ENCODE measurements at regions not wholly inside any gene's neighbourhood (a gene's known extent, or its start where the extent isn't known, plus 50 kb on each side); places are given as distances from the start of the nearest gene placed in this dataset.

- Histone ChIP-seq H3K4me3 (ENCODE audit: low read depth, low read length) (no peak overlapping the region), H3K9me3 (ENCODE audit: control insufficient read depth, insufficient read depth, low read length) (no peaks in the 10 kb centered on the region), H3K4me1 (ENCODE audit: control insufficient read depth, insufficient read depth, low read length) (no peaks in the 10 kb centered on the region), H3K27me3 (ENCODE audit: control insufficient read depth, insufficient read depth, low read length) (no peaks in the 10 kb centered on the region), H3K27ac (ENCODE audit: low read depth, low read length) (no peak overlapping the region), H3K36me3 (ENCODE audit: control insufficient read depth, insufficient read depth, low read length) (no peaks in the 10 kb centered on the region), H3K9ac (ENCODE audit: low read depth, low read length) (no peak overlapping the region)
Measured at GRCh38 chr1:169012416-169012815, 94.1 kb upstream of the ATP1B1 start.

GRCh38 chr1:169013821-169014220 lies 92.7 kb upstream of the ATP1B1 start:
- no peak overlapping the region for H3K4me3 ChIP-seq (ENCODE audit: low read depth, low read length)
- no peak overlapping the region for H3K9ac ChIP-seq (ENCODE audit: low read depth, low read length)
- no peaks in the 10 kb centered on the region for H3K9me3 ChIP-seq (ENCODE audit: control insufficient read depth, insufficient read depth, low read length)
- H3K27ac ChIP-seq (ENCODE audit: low read depth, low read length): no peak overlapping the region
- no peaks in the 10 kb centered on the region for H3K27me3 ChIP-seq (ENCODE audit: control insufficient read depth, insufficient read depth, low read length)
- H3K4me1 ChIP-seq (ENCODE audit: control insufficient read depth, insufficient read depth, low read length): no peaks in the 10 kb centered on the region
- no peaks in the 10 kb centered on the region for H3K36me3 ChIP-seq (ENCODE audit: control insufficient read depth, insufficient read depth, low read length)

- Histone ChIP-seq H3K36me3 (ENCODE audit: control insufficient read depth, insufficient read depth, low read length) (no peaks in the 10 kb centered on the region), H3K27ac (ENCODE audit: low read depth, low read length) (no peak overlapping the region), H3K9ac (ENCODE audit: low read depth, low read length) (no peak overlapping the region), H3K9me3 (ENCODE audit: control insufficient read depth, insufficient read depth, low read length) (no peaks in the 10 kb centered on the region), H3K4me1 (ENCODE audit: control insufficient read depth, insufficient read depth, low read length) (no peaks in the 10 kb centered on the region), H3K27me3 (ENCODE audit: control insufficient read depth, insufficient read depth, low read length) (no peaks in the 10 kb centered on the region), H3K4me3 (ENCODE audit: low read depth, low read length) (no peak overlapping the region)
Measured at GRCh38 chr1:169015464-169015863, 91.0 kb upstream of the ATP1B1 start.

- H3K27me3 ChIP-seq (ENCODE audit: control insufficient read depth, insufficient read depth, low read length): no peaks in the 10 kb centered on the region
- no peaks in the 10 kb centered on the region for H3K9me3 ChIP-seq (ENCODE audit: control insufficient read depth, insufficient read depth, low read length)
- H3K27ac ChIP-seq (ENCODE audit: low read depth, low read length): no peak overlapping the region
- no peaks in the 10 kb centered on the region for H3K36me3 ChIP-seq (ENCODE audit: control insufficient read depth, insufficient read depth, low read length)
- no peaks in the 10 kb centered on the region for H3K4me1 ChIP-seq (ENCODE audit: control insufficient read depth, insufficient read depth, low read length)
- no peak overlapping the region for H3K9ac ChIP-seq (ENCODE audit: low read depth, low read length)
- H3K4me3 ChIP-seq (ENCODE audit: low read depth, low read length): no peak overlapping the region
Measured at GRCh38 chr1:169018751-169019150, 87.7 kb upstream of the ATP1B1 start.

- Histone ChIP-seq H3K9me3 (ENCODE audit: control insufficient read depth, insufficient read depth, low read length) (no peaks in the 10 kb centered on the region), H3K27ac (ENCODE audit: low read depth, low read length) (no peak overlapping the region), H3K4me1 (ENCODE audit: control insufficient read depth, insufficient read depth, low read length) (no peaks in the 10 kb centered on the region), H3K27me3 (ENCODE audit: control insufficient read depth, insufficient read depth, low read length) (no peaks in the 10 kb centered on the region), H3K36me3 (ENCODE audit: control insufficient read depth, insufficient read depth, low read length) (no peaks in the 10 kb centered on the region), H3K4me3 (ENCODE audit: low read depth, low read length) (no peak overlapping the region), H3K9ac (ENCODE audit: low read depth, low read length) (no peak overlapping the region)
Measured at GRCh38 chr1:169019419-169020058, 87.0 kb upstream of the ATP1B1 start.

- Histone ChIP-seq H3K9ac (ENCODE audit: low read depth, low read length) (no peak overlapping the region), H3K36me3 (ENCODE audit: control insufficient read depth, insufficient read depth, low read length) (no peaks in the 10 kb centered on the region), H3K27me3 (ENCODE audit: control insufficient read depth, insufficient read depth, low read length) (no peaks in the 10 kb centered on the region), H3K27ac (ENCODE audit: low read depth, low read length) (no peak overlapping the region), H3K9me3 (ENCODE audit: control insufficient read depth, insufficient read depth, low read length) (no peaks in the 10 kb centered on the region), H3K4me1 (ENCODE audit: control insufficient read depth, insufficient read depth, low read length) (no peaks in the 10 kb centered on the region), H3K4me3 (ENCODE audit: low read depth, low read length) (no peak overlapping the region)
Measured at GRCh38 chr1:169020684-169021083, 85.8 kb upstream of the ATP1B1 start.

GRCh38 chr1:169022648-169023047 lies 83.8 kb upstream of the ATP1B1 start:
- Histone ChIP-seq H3K9me3 (ENCODE audit: control insufficient read depth, insufficient read depth, low read length) (no peaks in the 10 kb centered on the region), H3K4me3 (ENCODE audit: low read depth, low read length) (no peak overlapping the region), H3K9ac (ENCODE audit: low read depth, low read length) (no peak overlapping the region), H3K27me3 (ENCODE audit: control insufficient read depth, insufficient read depth, low read length) (no peaks in the 10 kb centered on the region), H3K36me3 (ENCODE audit: control insufficient read depth, insufficient read depth, low read length) (no peaks in the 10 kb centered on the region), H3K4me1 (ENCODE audit: control insufficient read depth, insufficient read depth, low read length) (no peaks in the 10 kb centered on the region), H3K27ac (ENCODE audit: low read depth, low read length) (no peak overlapping the region)

- H3K27me3 ChIP-seq (ENCODE audit: control insufficient read depth, insufficient read depth, low read length): no peaks in the 10 kb centered on the region
- no peaks in the 10 kb centered on the region for H3K9me3 ChIP-seq (ENCODE audit: control insufficient read depth, insufficient read depth, low read length)
- no peaks in the 10 kb centered on the region for H3K4me1 ChIP-seq (ENCODE audit: control insufficient read depth, insufficient read depth, low read length)
- no peaks in the 10 kb centered on the region for H3K36me3 ChIP-seq (ENCODE audit: control insufficient read depth, insufficient read depth, low read length)
- no peak overlapping the region for H3K27ac ChIP-seq (ENCODE audit: low read depth, low read length)
- no peak overlapping the region for H3K9ac ChIP-seq (ENCODE audit: low read depth, low read length)
- no peak overlapping the region for H3K4me3 ChIP-seq (ENCODE audit: low read depth, low read length)
Measured at GRCh38 chr1:169024255-169024654, 82.2 kb upstream of the ATP1B1 start.

- H3K36me3 ChIP-seq (ENCODE audit: control insufficient read depth, insufficient read depth, low read length): no peaks in the 10 kb centered on the region
- H3K9ac ChIP-seq (ENCODE audit: low read depth, low read length): no peak overlapping the region
- no peaks in the 10 kb centered on the region for H3K9me3 ChIP-seq (ENCODE audit: control insufficient read depth, insufficient read depth, low read length)
- no peaks in the 10 kb centered on the region for H3K4me1 ChIP-seq (ENCODE audit: control insufficient read depth, insufficient read depth, low read length)
- no peak overlapping the region for H3K27ac ChIP-seq (ENCODE audit: low read depth, low read length)
- H3K4me3 ChIP-seq (ENCODE audit: low read depth, low read length): no peak overlapping the region
- H3K27me3 ChIP-seq (ENCODE audit: control insufficient read depth, insufficient read depth, low read length): no peaks in the 10 kb centered on the region
Measured at GRCh38 chr1:169024800-169025271, 81.7 kb upstream of the ATP1B1 start.

GRCh38 chr1:169025412-169025811 lies 81.1 kb upstream of the ATP1B1 start:
- Histone ChIP-seq H3K9ac (ENCODE audit: low read depth, low read length) (no peak overlapping the region), H3K36me3 (ENCODE audit: control insufficient read depth, insufficient read depth, low read length) (no peaks in the 10 kb centered on the region), H3K9me3 (ENCODE audit: control insufficient read depth, insufficient read depth, low read length) (no peaks in the 10 kb centered on the region), H3K4me3 (ENCODE audit: low read depth, low read length) (no peak overlapping the region), H3K27ac (ENCODE audit: low read depth, low read length) (no peak overlapping the region), H3K27me3 (ENCODE audit: control insufficient read depth, insufficient read depth, low read length) (no peaks in the 10 kb centered on the region), H3K4me1 (ENCODE audit: control insufficient read depth, insufficient read depth, low read length) (no peaks in the 10 kb centered on the region)

GRCh38 chr1:169027607-169028320 lies 78.7 kb upstream of the ATP1B1 start:
- Histone ChIP-seq H3K27me3 (ENCODE audit: control insufficient read depth, insufficient read depth, low read length) (no peaks in the 10 kb centered on the region), H3K4me1 (ENCODE audit: control insufficient read depth, insufficient read depth, low read length) (no peaks in the 10 kb centered on the region), H3K9me3 (ENCODE audit: control insufficient read depth, insufficient read depth, low read length) (no peaks in the 10 kb centered on the region), H3K9ac (ENCODE audit: low read depth, low read length) (no peak overlapping the region), H3K4me3 (ENCODE audit: low read depth, low read length) (no peak overlapping the region), H3K36me3 (ENCODE audit: control insufficient read depth, insufficient read depth, low read length) (no peaks in the 10 kb centered on the region), H3K27ac (ENCODE audit: low read depth, low read length) (no peak overlapping the region)
